ENCODE measurements at regions not wholly inside any gene's neighbourhood (a gene's known extent, or its start where the extent isn't known, plus 50 kb on each side); places are given as distances from the start of the nearest gene placed in this dataset.
"Not testable (repeated sequence)": the region's sequence is repeated elsewhere in the genome, so short reads cannot be mapped to it uniquely, and the experiment has no call there.

- TF ChIP-seq MXI1 (conservative IDR thresholded peaks at IDR 0.05; ENCODE audit: poor library complexity, severe bottlenecking) (no peak), REST (IDR thresholded peaks at IDR 0.05; ENCODE audit: borderline replicate concordance) (no peak), EZH2 (IDR thresholded peaks at IDR 0.05; ENCODE audit: borderline replicate concordance, insufficient read depth, low read length, poor library complexity, severe bottlenecking) (no peak), POLR2AphosphoS5 (IDR thresholded peaks at IDR 0.05) (no peak), RAD21 (conservative IDR thresholded peaks at IDR 0.05) (no peak)
Observed at GRCh38 chr1:109844609-109845008, 66.0 kb upstream of the CSF1 start.

DNA sequence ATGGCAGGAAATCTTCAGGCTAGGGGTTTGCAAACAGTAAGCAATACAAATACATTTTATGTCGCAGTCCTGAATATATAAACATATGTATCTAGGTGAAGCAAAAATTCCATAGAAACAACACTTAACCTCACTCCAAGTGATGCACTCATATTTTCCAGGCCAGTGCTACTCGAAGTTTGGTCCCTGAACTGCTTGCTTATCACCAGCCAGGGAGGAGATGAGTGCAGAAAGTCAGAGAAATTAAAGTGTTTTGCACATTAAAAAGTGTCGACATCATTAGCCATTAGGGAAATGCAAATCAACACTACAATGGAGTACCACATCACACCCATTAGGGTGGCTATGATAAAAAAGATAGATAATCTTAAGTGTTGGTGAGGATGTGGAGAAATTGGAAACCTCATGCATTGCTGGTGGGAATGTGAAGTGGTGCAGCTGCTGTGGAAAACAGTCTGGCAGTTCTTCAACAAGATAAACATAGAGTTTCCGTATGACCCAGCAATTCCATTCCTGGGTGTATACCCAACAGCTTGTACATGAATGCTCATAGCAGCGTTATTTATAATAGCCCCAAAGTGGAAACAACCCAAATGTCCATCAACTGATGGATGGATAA, 70.5 kb upstream of the CSF1 start:
- TF ChIP-seq REST (IDR thresholded peaks at IDR 0.05; ENCODE audit: borderline replicate concordance) (no peak), POLR2AphosphoS5 (IDR thresholded peaks at IDR 0.05) (no peak), TAF1 (IDR thresholded peaks at IDR 0.05; ENCODE audit: low read depth) (no peak), SMC3 (conservative IDR thresholded peaks at IDR 0.05; ENCODE audit: poor library complexity) (no peak), RAD21 (conservative IDR thresholded peaks at IDR 0.05) (no peak), EZH2 (IDR thresholded peaks at IDR 0.05; ENCODE audit: borderline replicate concordance, insufficient read depth, low read length, poor library complexity, severe bottlenecking) (no peak), MXI1 (conservative IDR thresholded peaks at IDR 0.05; ENCODE audit: poor library complexity, severe bottlenecking) (no peak), CTCF (IDR thresholded peaks at IDR 0.05; ENCODE audit: poor library complexity, severe bottlenecking) (no peak), EP300 (conservative IDR thresholded peaks at IDR 0.05; ENCODE audit: poor library complexity, severe bottlenecking) (no peak)
- H3K4me3 ChIP-seq (ENCODE audit: low read length), result no peak overlapping the region

More at GRCh38 chr1:109844609-109845008, 66.0 kb upstream of the CSF1 start:
- Histone ChIP-seq H3F3A (ENCODE audit: insufficient read depth, low read length, poor library complexity, severe bottlenecking) (no peaks in the 10 kb centered on the region), H3K4me2 (ENCODE audit: low read length) (no peak overlapping the region), H3K9me3 (ENCODE audit: low read length) (peaks cover 3% of the 10 kb centered on the region), H3K36me3 (ENCODE audit: insufficient read depth, low read length) (no peaks in the 10 kb centered on the region), H4K20me1 (ENCODE audit: insufficient read depth) (no peaks in the 10 kb centered on the region), H3K9ac (ENCODE audit: low read length) (no peak overlapping the region), H3K79me2 (replicated peaks; ENCODE audit: insufficient read depth, low read length) (no peaks in the 10 kb centered on the region), H3K4me3 (ENCODE audit: low read length) (no peak overlapping the region), H2AFZ (ENCODE audit: low read depth, low read length) (no peak overlapping the region), H3K27ac (ENCODE audit: low read length) (no peak overlapping the region), H3K9me2 (ENCODE audit: insufficient read depth, low read length) (no peaks in the 10 kb centered on the region), H3K27me3 (ENCODE audit: insufficient read depth, low read depth, low read length) (no peaks in the 10 kb centered on the region)

DNA sequence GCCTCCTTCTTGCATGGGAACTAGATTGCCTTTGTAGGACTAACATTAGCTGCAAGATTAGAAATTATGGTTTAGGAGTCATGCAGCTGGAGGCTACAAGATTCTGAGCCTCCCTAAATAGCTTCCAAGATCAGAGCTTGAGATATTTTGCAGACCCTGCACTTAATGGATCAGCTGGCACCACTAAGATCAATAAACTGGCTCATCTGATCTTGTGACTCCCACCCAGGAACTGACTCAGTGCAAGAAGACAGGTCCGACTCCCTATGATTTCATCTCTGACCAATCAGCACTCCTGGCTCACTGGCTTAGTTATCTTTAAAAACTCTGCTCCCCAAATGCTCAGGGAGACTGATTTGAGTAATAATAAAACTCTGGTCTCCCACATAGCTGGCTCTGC, 71.4 kb upstream of the CSF1 start:
- H3K9ac ChIP-seq (ENCODE audit: low read length); H3K79me2 ChIP-seq (replicated peaks; ENCODE audit: insufficient read depth, low read length); H3K9me2 ChIP-seq (ENCODE audit: insufficient read depth, low read length); H2AFZ ChIP-seq (ENCODE audit: low read depth, low read length); H3K27me3 ChIP-seq (ENCODE audit: insufficient read depth, low read depth, low read length); H4K20me1 ChIP-seq (ENCODE audit: insufficient read depth); H3K4me3 ChIP-seq (ENCODE audit: low read length); H3K9me3 ChIP-seq (ENCODE audit: low read length); H3F3A ChIP-seq (ENCODE audit: insufficient read depth, low read length, poor library complexity, severe bottlenecking); H3K4me2 ChIP-seq (ENCODE audit: low read length); H3K36me3 ChIP-seq (ENCODE audit: insufficient read depth, low read length); H3K27ac ChIP-seq (ENCODE audit: low read length): not testable (repeated sequence)

More for the DNA sequence above, 70.5 kb upstream of the CSF1 start:
- Histone ChIP-seq H3K36me3 (ENCODE audit: insufficient read depth, low read length) (no peaks in the 10 kb centered on the region), H3K27me3 (ENCODE audit: insufficient read depth, low read depth, low read length) (no peaks in the 10 kb centered on the region), H4K20me1 (ENCODE audit: insufficient read depth) (no peaks in the 10 kb centered on the region), H3K4me2 (ENCODE audit: low read length) (no peak overlapping the region), H3K79me2 (replicated peaks; ENCODE audit: insufficient read depth, low read length) (no peaks in the 10 kb centered on the region), H3K9ac (ENCODE audit: low read length) (no peak overlapping the region), H3K9me3 (ENCODE audit: low read length) (peaks cover 3% of the 10 kb centered on the region), H3F3A (ENCODE audit: insufficient read depth, low read length, poor library complexity, severe bottlenecking) (no peaks in the 10 kb centered on the region), H2AFZ (ENCODE audit: low read depth, low read length) (no peak overlapping the region), H3K9me2 (ENCODE audit: insufficient read depth, low read length) (no peaks in the 10 kb centered on the region), H3K27ac (ENCODE audit: low read length) (no peak overlapping the region)

Data from neural cell (in vitro differentiated cells).